GM23338 (cell line): ENCODE measurements at regions not wholly inside any gene's neighbourhood (a gene's known extent, or its start where the extent isn't known, plus 50 kb on each side); places are given as distances from the start of the nearest gene placed in this dataset.

Source experiments
- CREB1 ChIP-seq: fragments of 250-450 bp; sonication (Bioruptor Pico); IDR thresholded peaks from 2 replicates; pipeline ENCODE4 v1.5.0; 2020; ENCODE audit warnings: low read depth, mild to moderate bottlenecking, moderate library complexity
- EZH2 ChIP-seq: fragments of 200-600 bp; sonication (generic); IDR thresholded peaks from one replicate; pipeline ENCODE4 v1.8.0; 2017; ENCODE audit warnings: antibody characterized with exemption, mild to moderate bottlenecking, low read depth; ENCODE audit not compliant: unreplicated experiment
- EZH2phosphoT487 ChIP-seq: fragments of 200-600 bp; sonication (generic); IDR thresholded peaks from one replicate; pipeline ENCODE4 v1.8.1; 2018; ENCODE audit warnings: antibody characterized with exemption; ENCODE audit not compliant: unreplicated experiment
- POLR2AphosphoS5 ChIP-seq: IDR thresholded peaks from 2 replicates; pipeline ENCODE4 v1.6.1; 2016; ENCODE audit warnings: antibody characterized with exemption, low read depth
- STAT1 ChIP-seq: IDR thresholded peaks from one replicate; pipeline ENCODE4 v1.6.1; 2016; ENCODE audit warnings: antibody characterized with exemption; ENCODE audit not compliant: unreplicated experiment
- TF ChIP-seq, protein P1 (sequence below), 2 experiments: fragments of 200-600 bp in 1 of 2; sonication (generic) in 1 of 2; conservative IDR thresholded peaks; 2 replicates each; pipeline versions ENCODE4 v1.5.1 to v1.6.1; 2016 to 2017; ENCODE audit warnings: antibody characterized with exemption in 2 of 2, low read depth in 2 of 2, mild to moderate bottlenecking in 2 of 2, moderate library complexity in 1 of 2
- TF ChIP-seq, protein P2 (sequence below): IDR thresholded peaks from one replicate; pipeline ENCODE4 v1.6.1; 2018; ENCODE audit warnings: antibody characterized with exemption; ENCODE audit not compliant: unreplicated experiment

GRCh38 chr3:178274711-178275110 is 261.5 kb upstream of the KCNMB2 start:
- TF ChIP-seq, protein P1, sequence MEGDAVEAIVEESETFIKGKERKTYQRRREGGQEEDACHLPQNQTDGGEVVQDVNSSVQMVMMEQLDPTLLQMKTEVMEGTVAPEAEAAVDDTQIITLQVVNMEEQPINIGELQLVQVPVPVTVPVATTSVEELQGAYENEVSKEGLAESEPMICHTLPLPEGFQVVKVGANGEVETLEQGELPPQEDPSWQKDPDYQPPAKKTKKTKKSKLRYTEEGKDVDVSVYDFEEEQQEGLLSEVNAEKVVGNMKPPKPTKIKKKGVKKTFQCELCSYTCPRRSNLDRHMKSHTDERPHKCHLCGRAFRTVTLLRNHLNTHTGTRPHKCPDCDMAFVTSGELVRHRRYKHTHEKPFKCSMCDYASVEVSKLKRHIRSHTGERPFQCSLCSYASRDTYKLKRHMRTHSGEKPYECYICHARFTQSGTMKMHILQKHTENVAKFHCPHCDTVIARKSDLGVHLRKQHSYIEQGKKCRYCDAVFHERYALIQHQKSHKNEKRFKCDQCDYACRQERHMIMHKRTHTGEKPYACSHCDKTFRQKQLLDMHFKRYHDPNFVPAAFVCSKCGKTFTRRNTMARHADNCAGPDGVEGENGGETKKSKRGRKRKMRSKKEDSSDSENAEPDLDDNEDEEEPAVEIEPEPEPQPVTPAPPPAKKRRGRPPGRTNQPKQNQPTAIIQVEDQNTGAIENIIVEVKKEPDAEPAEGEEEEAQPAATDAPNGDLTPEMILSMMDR (conservative IDR thresholded peaks at IDR 0.05; ENCODE audit: low read depth in 2 of 2) = no peak
- TF ChIP-seq POLR2AphosphoS5 (no peak), EZH2phosphoT487 (no peak), EZH2 (no peak), STAT1 (no peak), CREB1 (CRISPR knock-in tag) (no peak)
- TF ChIP-seq, protein P2, sequence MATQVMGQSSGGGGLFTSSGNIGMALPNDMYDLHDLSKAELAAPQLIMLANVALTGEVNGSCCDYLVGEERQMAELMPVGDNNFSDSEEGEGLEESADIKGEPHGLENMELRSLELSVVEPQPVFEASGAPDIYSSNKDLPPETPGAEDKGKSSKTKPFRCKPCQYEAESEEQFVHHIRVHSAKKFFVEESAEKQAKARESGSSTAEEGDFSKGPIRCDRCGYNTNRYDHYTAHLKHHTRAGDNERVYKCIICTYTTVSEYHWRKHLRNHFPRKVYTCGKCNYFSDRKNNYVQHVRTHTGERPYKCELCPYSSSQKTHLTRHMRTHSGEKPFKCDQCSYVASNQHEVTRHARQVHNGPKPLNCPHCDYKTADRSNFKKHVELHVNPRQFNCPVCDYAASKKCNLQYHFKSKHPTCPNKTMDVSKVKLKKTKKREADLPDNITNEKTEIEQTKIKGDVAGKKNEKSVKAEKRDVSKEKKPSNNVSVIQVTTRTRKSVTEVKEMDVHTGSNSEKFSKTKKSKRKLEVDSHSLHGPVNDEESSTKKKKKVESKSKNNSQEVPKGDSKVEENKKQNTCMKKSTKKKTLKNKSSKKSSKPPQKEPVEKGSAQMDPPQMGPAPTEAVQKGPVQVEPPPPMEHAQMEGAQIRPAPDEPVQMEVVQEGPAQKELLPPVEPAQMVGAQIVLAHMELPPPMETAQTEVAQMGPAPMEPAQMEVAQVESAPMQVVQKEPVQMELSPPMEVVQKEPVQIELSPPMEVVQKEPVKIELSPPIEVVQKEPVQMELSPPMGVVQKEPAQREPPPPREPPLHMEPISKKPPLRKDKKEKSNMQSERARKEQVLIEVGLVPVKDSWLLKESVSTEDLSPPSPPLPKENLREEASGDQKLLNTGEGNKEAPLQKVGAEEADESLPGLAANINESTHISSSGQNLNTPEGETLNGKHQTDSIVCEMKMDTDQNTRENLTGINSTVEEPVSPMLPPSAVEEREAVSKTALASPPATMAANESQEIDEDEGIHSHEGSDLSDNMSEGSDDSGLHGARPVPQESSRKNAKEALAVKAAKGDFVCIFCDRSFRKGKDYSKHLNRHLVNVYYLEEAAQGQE = no peak
